Uterus (tissue), 2 donors: ENCODE measurements at regions not wholly inside any gene's neighbourhood (a gene's known extent, or its start where the extent isn't known, plus 50 kb on each side); places are given as distances from the start of the nearest gene placed in this dataset.

Source experiments
- POLR2A ChIP-seq, 2 donors: fragments of 450-650 bp; IDR thresholded peaks; one replicate each; pipeline ENCODE4 v1.6.1; 2016; ENCODE audit warnings: antibody characterized with exemption in 2 of 2, mild to moderate bottlenecking in 1 of 2, moderate library complexity in 1 of 2
- TF ChIP-seq, protein P1 (sequence below), 4 experiments: fragments of 200-600 bp in 2 of 4; fragments of 450-650 bp in 2 of 4; sonication (generic) in 2 of 4; IDR thresholded peaks; one replicate each; pipeline ENCODE4 v1.5.1; 2016 to 2019; ENCODE audit warnings: antibody characterized with exemption in 4 of 4, mild to moderate bottlenecking in 2 of 4, moderate library complexity in 1 of 4

DNA sequence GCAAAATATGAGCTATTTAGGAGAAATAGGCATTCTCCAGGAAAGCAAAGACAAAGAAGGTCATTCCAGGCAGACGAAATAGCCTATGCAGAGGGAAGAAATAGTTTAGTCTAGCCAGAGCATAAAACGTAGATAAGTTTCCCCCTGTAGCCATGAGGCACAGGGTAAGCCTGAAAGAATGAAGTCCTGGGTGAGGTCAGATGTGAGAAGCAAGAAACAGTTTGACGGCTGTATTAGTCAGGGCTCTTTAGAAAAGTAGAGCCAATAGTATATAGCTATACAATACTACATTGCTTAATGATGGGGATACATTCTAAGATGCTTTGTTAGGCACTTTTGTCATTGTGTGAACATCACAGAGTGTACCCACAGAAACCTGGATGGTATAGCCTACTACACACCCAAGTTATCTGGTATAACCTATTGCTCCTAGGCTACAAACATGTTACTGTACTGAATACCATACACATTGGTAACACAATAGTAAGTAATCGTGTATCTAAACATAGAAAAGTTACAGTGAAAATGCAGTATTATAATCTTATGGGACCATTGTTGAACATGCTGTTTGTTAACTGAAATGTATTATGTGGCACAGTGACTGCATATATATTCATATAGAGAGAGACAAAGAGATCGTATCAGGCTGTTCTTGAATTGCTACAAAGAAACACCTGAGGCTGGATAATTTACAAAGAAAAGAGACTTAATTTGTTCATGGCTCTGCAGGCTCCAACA, 59.3 kb upstream of the WDFY2 start:
- TF ChIP-seq, protein P1, sequence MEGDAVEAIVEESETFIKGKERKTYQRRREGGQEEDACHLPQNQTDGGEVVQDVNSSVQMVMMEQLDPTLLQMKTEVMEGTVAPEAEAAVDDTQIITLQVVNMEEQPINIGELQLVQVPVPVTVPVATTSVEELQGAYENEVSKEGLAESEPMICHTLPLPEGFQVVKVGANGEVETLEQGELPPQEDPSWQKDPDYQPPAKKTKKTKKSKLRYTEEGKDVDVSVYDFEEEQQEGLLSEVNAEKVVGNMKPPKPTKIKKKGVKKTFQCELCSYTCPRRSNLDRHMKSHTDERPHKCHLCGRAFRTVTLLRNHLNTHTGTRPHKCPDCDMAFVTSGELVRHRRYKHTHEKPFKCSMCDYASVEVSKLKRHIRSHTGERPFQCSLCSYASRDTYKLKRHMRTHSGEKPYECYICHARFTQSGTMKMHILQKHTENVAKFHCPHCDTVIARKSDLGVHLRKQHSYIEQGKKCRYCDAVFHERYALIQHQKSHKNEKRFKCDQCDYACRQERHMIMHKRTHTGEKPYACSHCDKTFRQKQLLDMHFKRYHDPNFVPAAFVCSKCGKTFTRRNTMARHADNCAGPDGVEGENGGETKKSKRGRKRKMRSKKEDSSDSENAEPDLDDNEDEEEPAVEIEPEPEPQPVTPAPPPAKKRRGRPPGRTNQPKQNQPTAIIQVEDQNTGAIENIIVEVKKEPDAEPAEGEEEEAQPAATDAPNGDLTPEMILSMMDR (IDR thresholded peaks at IDR 0.05), result no peak
- TF ChIP-seq POLR2A (IDR thresholded peaks at IDR 0.05), result no peak
